Inflammatory macrophage treated with lipopolysaccharide for 1 hour (primary cell): ENCODE measurements at regions not wholly inside any gene's neighbourhood (a gene's known extent, or its start where the extent isn't known, plus 50 kb on each side); places are given as distances from the start of the nearest gene placed in this dataset.
"Not testable (repeated sequence)": the region's sequence is repeated elsewhere in the genome, so short reads cannot be mapped to it uniquely, and the experiment has no call there.

ENCODE experiments used
- DNase-seq, 2 donors: peaks; one replicate each; pipeline ENCODE4 v3.0.0-alpha.2; 2020 to 2022

- no peak for DNase-seq
Measured at GRCh38 chr7:82701949-82702348, 258.4 kb upstream of the CACNA2D1 start.

GRCh38 chr7:82700741-82701140 lies 257.2 kb upstream of the CACNA2D1 start:
- no peak for DNase-seq

GRCh38 chr7:82699773-82700186 lies 256.2 kb upstream of the CACNA2D1 start:
- DNase-seq = no peak

- no peak for DNase-seq
Measured at GRCh38 chr7:82697897-82698296, 254.3 kb upstream of the CACNA2D1 start.

GRCh38 chr7:82696631-82697030 lies 253.1 kb upstream of the CACNA2D1 start:
- DNase-seq = no peak

GRCh38 chr7:82694022-82694421 lies 250.4 kb upstream of the CACNA2D1 start:
- no peak for DNase-seq

- DNase-seq = no peak
Measured at GRCh38 chr7:82690929-82691328, 247.4 kb upstream of the CACNA2D1 start.

GRCh38 chr7:82685214-82685613 lies 241.6 kb upstream of the CACNA2D1 start:
- DNase-seq = no peak

- no peak for DNase-seq
Measured at GRCh38 chr7:82678716-82679115, 235.1 kb upstream of the CACNA2D1 start.

GRCh38 chr7:82678259-82678658 lies 234.7 kb upstream of the CACNA2D1 start:
- DNase-seq = no peak

- no peak for DNase-seq
Measured at GRCh38 chr7:82677493-82677892, 233.9 kb upstream of the CACNA2D1 start.

- no peak for DNase-seq
Measured at GRCh38 chr7:82676777-82677463, 233.3 kb upstream of the CACNA2D1 start.

- DNase-seq = no peak
Measured at GRCh38 chr7:82675396-82675795, 231.8 kb upstream of the CACNA2D1 start.

- no peak for DNase-seq
Measured at GRCh38 chr7:82674268-82674667, 230.7 kb upstream of the CACNA2D1 start.

- DNase-seq = no peak
Measured at GRCh38 chr7:82672078-82672477, 228.5 kb upstream of the CACNA2D1 start.

- no peak for DNase-seq
Measured at GRCh38 chr7:82669141-82669540, 225.6 kb upstream of the CACNA2D1 start.

GRCh38 chr7:82668676-82669075 lies 225.1 kb upstream of the CACNA2D1 start:
- DNase-seq = no peak

- DNase-seq = no peak
Measured at GRCh38 chr7:82665966-82666507, 222.5 kb upstream of the CACNA2D1 start.

- no peak for DNase-seq
Measured at GRCh38 chr7:82655965-82656364, 212.4 kb upstream of the CACNA2D1 start.

GRCh38 chr7:82650095-82650494 lies 206.5 kb upstream of the CACNA2D1 start:
- DNase-seq = not testable (repeated sequence)

GRCh38 chr7:82633592-82633991 lies 190.0 kb upstream of the CACNA2D1 start:
- DNase-seq = no peak

- DNase-seq = no peak
Measured at GRCh38 chr7:82631998-82632397, 188.4 kb upstream of the CACNA2D1 start.

- DNase-seq = no peak
Measured at GRCh38 chr7:82629583-82629982, 186.0 kb upstream of the CACNA2D1 start.

GRCh38 chr7:82625377-82625776 lies 181.8 kb upstream of the CACNA2D1 start:
- no peak for DNase-seq

GRCh38 chr7:82624965-82625364 lies 181.4 kb upstream of the CACNA2D1 start:
- DNase-seq = no peak
